ENCODE measurements at regions not wholly inside any gene's neighbourhood (a gene's known extent, or its start where the extent isn't known, plus 50 kb on each side); places are given as distances from the start of the nearest gene placed in this dataset.

DNA sequence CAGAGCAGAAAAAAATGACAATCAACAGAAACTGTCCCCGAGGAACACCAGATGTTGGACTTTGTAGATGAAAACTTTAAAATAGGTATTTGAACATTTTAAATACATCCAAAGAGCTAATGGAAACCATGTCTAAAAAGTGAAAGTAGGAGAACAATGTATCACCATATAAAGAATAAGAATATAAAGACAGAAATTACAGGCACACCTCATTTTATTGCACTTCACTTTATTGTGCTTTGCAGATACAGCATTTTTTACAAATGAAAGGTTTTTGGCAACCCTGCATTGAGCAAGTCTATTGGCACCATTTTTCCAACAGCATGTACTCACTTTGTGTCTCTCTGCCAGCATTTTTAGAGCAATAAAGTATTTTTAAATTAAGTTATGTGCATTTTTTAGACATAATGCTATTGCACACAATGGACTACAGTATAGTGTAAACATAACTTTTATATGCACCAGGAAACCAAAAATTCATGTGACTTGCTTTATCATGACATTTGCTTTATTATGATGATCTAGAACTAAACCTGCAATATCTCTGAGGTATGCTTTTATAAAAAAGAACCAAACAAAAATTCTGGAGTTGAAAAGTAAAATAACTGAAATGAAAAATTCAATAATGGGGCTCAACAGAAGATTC, 212.4 kb upstream of the CASK start:
- Histone ChIP-seq H3K27ac (no peak overlapping the region), H3K36me3 (no peaks in the 10 kb centered on the region), H3K9me3 (peaks cover 0 to 3% of the 10 kb centered on the region in 2 donors), H3K27me3 (no peaks in the 10 kb centered on the region), H3K4me1 (ENCODE audit: insufficient read depth) (no peaks in the 10 kb centered on the region), H3K4me3 (no peak overlapping the region)
- intact Hi-C loops (cut with DNase I) = no loop called here
- no peak for TF ChIP-seq POLR2A (IDR thresholded peaks at IDR 0.05)
- TF ChIP-seq, protein P1, sequence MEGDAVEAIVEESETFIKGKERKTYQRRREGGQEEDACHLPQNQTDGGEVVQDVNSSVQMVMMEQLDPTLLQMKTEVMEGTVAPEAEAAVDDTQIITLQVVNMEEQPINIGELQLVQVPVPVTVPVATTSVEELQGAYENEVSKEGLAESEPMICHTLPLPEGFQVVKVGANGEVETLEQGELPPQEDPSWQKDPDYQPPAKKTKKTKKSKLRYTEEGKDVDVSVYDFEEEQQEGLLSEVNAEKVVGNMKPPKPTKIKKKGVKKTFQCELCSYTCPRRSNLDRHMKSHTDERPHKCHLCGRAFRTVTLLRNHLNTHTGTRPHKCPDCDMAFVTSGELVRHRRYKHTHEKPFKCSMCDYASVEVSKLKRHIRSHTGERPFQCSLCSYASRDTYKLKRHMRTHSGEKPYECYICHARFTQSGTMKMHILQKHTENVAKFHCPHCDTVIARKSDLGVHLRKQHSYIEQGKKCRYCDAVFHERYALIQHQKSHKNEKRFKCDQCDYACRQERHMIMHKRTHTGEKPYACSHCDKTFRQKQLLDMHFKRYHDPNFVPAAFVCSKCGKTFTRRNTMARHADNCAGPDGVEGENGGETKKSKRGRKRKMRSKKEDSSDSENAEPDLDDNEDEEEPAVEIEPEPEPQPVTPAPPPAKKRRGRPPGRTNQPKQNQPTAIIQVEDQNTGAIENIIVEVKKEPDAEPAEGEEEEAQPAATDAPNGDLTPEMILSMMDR (IDR thresholded peaks at IDR 0.05) = no peak
- no peak for TF ChIP-seq EP300 (IDR thresholded peaks at IDR 0.05)
- DNase-seq = no peak
- WGBS, 3 donors = 57 to 81% (median 80%) methylated on average over 1 of the region's 1 CpG

DNA sequence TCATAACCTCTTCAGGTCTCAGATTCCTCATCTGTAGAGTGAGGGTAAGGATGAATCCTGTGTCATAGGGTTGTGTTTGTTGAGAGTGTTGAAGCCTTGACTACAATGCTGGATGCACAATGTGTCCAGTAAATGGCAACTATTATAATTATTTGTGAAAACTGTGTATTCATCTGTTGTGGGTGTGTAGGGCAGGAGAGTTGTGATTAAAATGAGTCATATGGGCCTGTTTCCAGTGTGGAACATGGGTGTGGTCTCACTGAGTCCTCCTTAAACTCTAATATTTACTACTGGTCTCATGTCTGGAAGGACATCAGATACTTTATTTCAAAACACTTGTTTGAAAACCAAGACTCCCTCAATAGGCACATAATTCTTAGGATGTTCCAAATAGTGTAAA, 208.5 kb upstream of the CASK start:
- Histone ChIP-seq H3K4me1 (ENCODE audit: insufficient read depth) (no peaks in the 10 kb centered on the region), H3K9me3 (no peaks in the 10 kb centered on the region), H3K27me3 (no peaks in the 10 kb centered on the region), H3K4me3 (no peak overlapping the region), H3K27ac (no peak overlapping the region), H3K36me3 (no peaks in the 10 kb centered on the region)
- intact Hi-C loops (cut with DNase I) = no loop called here
- TF ChIP-seq POLR2A (IDR thresholded peaks at IDR 0.05) (no peak), EP300 (IDR thresholded peaks at IDR 0.05) (no peak)
- TF ChIP-seq, protein P1 (IDR thresholded peaks at IDR 0.05) = no peak
- DNase-seq = peak in 1 of 5 donors; percentile 24

DNA sequence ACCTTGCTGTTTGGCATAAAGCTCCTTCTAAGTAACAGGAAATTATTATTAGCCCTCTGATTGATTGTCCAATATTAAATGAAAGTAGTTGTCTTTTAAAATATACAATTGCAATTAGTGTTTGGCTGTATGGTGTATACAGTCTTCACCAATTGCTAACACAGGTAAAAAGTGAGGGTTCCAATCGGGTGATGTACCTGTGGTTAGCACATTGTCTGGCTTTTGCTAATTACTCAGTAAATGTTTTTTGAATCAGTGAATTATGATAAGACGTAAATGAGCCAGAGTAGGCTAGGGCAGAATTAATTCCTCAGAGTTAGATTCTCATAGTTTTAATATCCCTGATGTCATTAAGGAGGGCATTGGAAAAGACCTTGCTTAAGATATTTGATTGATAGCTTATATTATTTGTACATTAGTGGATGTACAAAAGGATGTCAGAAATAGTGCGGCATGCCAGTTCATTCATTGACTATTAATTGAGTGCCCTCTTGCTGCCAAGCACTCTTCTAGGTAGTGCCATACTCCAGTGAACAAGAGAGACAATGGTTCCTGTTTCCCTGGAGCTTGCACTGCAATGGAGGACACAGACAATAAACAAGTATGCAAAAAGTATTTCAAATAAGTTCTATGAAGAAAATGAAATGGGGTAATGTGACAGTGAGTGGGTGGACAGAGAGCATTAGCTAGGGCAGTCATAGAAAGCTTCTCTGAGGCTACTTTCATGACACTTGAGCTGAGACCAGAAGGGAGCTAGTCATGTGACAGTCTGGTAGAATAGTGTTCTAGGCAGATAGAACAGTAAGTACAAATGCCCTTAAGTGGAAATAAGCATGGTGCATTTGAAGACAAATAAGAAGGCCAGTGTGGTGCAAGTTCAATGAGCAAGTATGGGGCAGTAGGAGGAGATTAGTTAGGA, 205.9 kb upstream of the CASK start:
- Histone ChIP-seq H3K27me3 (no peaks in the 10 kb centered on the region), H3K4me1 (ENCODE audit: insufficient read depth) (no peaks in the 10 kb centered on the region), H3K27ac (no peak overlapping the region), H3K36me3 (no peaks in the 10 kb centered on the region), H3K4me3 (no peak overlapping the region), H3K9me3 (no peaks in the 10 kb centered on the region)
- intact Hi-C loops (cut with DNase I) = no loop called here
- 80 to 85% (median 80%) methylated on average over 3 of the region's 3 CpGs for WGBS, 3 donors
- no peak for DNase-seq
- TF ChIP-seq POLR2A (IDR thresholded peaks at IDR 0.05) (no peak), EP300 (IDR thresholded peaks at IDR 0.05) (no peak)
- TF ChIP-seq, protein P1 (IDR thresholded peaks at IDR 0.05) = no peak

DNA sequence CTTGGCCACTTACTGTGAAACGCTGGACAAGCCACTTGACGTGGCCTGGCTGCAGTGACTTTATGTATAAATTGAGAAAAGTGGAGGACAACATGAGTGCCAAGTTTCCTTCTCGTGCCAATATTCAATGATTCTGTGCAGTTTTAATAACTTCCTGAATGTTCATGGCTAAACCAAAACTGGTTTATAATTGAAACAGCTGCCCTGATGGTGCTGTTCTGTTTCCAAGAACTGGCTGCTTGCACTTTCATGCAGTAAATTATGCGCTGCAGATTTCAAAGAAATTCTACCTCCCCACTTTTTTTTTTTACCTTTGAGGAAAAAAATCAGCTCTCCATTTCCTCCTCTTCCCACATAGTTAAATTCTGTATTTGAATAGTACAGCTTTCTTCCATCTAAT, 205.2 kb upstream of the CASK start:
- 58 to 72% (median 64%) methylated on average over 4 of the region's 4 CpGs for WGBS, 3 donors
- Histone ChIP-seq H3K4me1 (ENCODE audit: insufficient read depth) (no peaks in the 10 kb centered on the region), H3K36me3 (no peaks in the 10 kb centered on the region), H3K9me3 (no peaks in the 10 kb centered on the region), H3K27ac (no peak overlapping the region), H3K27me3 (no peaks in the 10 kb centered on the region), H3K4me3 (no peak overlapping the region)
- TF ChIP-seq POLR2A (IDR thresholded peaks at IDR 0.05) = no peak
- TF ChIP-seq, protein P1 (IDR thresholded peaks at IDR 0.05) = no peak
- TF ChIP-seq EP300 (IDR thresholded peaks at IDR 0.05) = no peak
- no peak for DNase-seq
- intact Hi-C loops (cut with DNase I) = no loop called here

All from ovary (tissue), 7 donors.